ENCODE measurements at regions not wholly inside any gene's neighbourhood (a gene's known extent, or its start where the extent isn't known, plus 50 kb on each side); places are given as distances from the start of the nearest gene placed in this dataset.

- TF ChIP-seq ZNF354B (CRISPR knock-in tag; IDR thresholded peaks at IDR 0.05), result no peak
- TF ChIP-seq NFYB (CRISPR knock-in tag; IDR thresholded peaks at IDR 0.05), result no peak
- no peak for TF ChIP-seq RXRA (CRISPR knock-in tag; IDR thresholded peaks at IDR 0.05)
- TF ChIP-seq BHLHE40 (IDR thresholded peaks at IDR 0.05; ENCODE audit: low read length), result no peak
- TF ChIP-seq RFX5 (IDR thresholded peaks at IDR 0.05; ENCODE audit: low read depth, low read length), result no peak
- no peak for TF ChIP-seq CTCF (CRISPR knock-in tag; IDR thresholded peaks at IDR 0.05)
- TF ChIP-seq ARNT (IDR thresholded peaks at IDR 0.05), result no peak
- TF ChIP-seq ZNF12 (CRISPR knock-in tag; IDR thresholded peaks at IDR 0.05), result no peak
- no peak for TF ChIP-seq KDM3A (CRISPR knock-in tag; IDR thresholded peaks at IDR 0.05; ENCODE audit: low read depth)
Observed at GRCh38 chr11:92623055-92623454, 346.4 kb upstream of the MTNR1B start.
